ENCODE measurements at regions not wholly inside any gene's neighbourhood (a gene's known extent, or its start where the extent isn't known, plus 50 kb on each side); places are given as distances from the start of the nearest gene placed in this dataset.

DNA sequence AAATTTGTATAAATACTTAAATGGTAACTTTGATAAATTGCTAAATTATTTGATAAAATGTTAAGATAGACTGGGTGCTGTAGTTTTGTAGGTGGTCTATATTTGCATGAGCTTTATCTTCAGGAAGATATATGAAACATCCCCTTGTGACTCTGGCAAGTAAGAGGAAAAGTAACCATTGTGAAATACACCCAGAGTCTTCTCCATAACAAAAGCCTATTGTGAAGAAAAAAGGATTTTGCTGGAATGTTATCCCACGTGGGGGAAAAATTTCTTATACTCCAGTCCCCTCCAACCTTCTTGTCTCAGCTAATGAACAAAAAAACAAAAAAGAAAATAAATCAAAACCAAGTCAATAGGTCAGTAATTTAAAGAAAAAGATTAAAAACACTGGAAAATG is 600.7 kb downstream of the HDGFL1 start:
- no peak for TF ChIP-seq GATA2 (IDR thresholded peaks at IDR 0.05; ENCODE audit: low read depth, low read length)
- no peak for TF ChIP-seq GATA3 (IDR thresholded peaks at IDR 0.05; ENCODE audit: low read depth, low read length)
